ENCODE measurements at regions not wholly inside any gene's neighbourhood (a gene's known extent, or its start where the extent isn't known, plus 50 kb on each side); places are given as distances from the start of the nearest gene placed in this dataset.

GRCh38 chr6:71642793-71643192 lies 243.6 kb upstream of the RIMS1 start:
- TF ChIP-seq, protein P1, sequence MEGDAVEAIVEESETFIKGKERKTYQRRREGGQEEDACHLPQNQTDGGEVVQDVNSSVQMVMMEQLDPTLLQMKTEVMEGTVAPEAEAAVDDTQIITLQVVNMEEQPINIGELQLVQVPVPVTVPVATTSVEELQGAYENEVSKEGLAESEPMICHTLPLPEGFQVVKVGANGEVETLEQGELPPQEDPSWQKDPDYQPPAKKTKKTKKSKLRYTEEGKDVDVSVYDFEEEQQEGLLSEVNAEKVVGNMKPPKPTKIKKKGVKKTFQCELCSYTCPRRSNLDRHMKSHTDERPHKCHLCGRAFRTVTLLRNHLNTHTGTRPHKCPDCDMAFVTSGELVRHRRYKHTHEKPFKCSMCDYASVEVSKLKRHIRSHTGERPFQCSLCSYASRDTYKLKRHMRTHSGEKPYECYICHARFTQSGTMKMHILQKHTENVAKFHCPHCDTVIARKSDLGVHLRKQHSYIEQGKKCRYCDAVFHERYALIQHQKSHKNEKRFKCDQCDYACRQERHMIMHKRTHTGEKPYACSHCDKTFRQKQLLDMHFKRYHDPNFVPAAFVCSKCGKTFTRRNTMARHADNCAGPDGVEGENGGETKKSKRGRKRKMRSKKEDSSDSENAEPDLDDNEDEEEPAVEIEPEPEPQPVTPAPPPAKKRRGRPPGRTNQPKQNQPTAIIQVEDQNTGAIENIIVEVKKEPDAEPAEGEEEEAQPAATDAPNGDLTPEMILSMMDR (IDR thresholded peaks at IDR 0.05), result no peak
- TF ChIP-seq EZH2 (IDR thresholded peaks at IDR 0.05), result no peak

All from neural progenitor cell (in vitro differentiated cells).